H1 (cell line): ENCODE measurements at regions not wholly inside any gene's neighbourhood (a gene's known extent, or its start where the extent isn't known, plus 50 kb on each side); places are given as distances from the start of the nearest gene placed in this dataset.

ENCODE experiments used
- HDAC2 ChIP-seq, 2 experiments: fragments of 300-600 bp in 1 of 2; sonication (generic) in 1 of 2; IDR thresholded peaks; 2 replicates each; pipeline ENCODE4 v1.6.1; 2011 to 2012; ENCODE audit warnings: low read depth in 2 of 2, low read length in 2 of 2, mild to moderate bottlenecking in 2 of 2, moderate library complexity in 2 of 2, borderline replicate concordance in 1 of 2, inconsistent platforms in 1 of 2
- MAFK ChIP-seq: IDR thresholded peaks from 2 replicates; pipeline ENCODE4 v1.6.1; 2012; ENCODE audit warnings: low read depth, mild to moderate bottlenecking, improper control_type of control experiment, low read length

DNA sequence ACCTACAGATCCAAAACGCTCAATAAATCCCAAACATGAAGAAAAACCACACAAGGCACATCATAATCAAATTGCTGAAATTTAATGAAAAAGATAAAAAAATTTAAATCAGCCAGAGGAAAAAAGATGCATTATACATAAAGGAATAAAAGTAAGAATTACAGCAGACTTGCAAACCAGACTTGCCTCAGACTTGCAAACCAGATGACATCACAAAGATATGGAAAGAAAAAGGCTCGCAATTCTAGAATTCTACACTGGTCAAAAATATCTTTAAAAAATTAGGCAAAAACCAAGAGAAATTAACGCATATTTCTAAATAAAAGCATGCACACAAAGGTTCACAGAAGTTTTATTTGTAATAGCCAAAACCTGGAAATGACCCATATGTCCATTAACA is 188.0 kb upstream of the NAMPT start (continued):
- no peak for TF ChIP-seq HDAC2 (IDR thresholded peaks at IDR 0.05; ENCODE audit: borderline replicate concordance in 1 of 2, low read depth in 2 of 2, low read length in 2 of 2)
- TF ChIP-seq MAFK: no peak
